KMS-11 (cell line): ENCODE measurements at regions not wholly inside any gene's neighbourhood (a gene's known extent, or its start where the extent isn't known, plus 50 kb on each side); places are given as distances from the start of the nearest gene placed in this dataset.

Source experiments
- H2AFZ ChIP-seq: fragments of 200-600 bp; sonication (generic); 2 replicates; pipeline ENCODE4 v1.6.1; 2016; ENCODE audit warnings: antibody characterized with exemption, mixed run types, low read depth
- H3K27ac ChIP-seq: fragments of 200-600 bp; sonication (generic); 2 replicates; pipeline ENCODE4 v1.6.1; 2016; ENCODE audit warnings: mild to moderate bottlenecking, mixed run types
- H3K27me3 ChIP-seq: fragments of 200-600 bp; sonication (generic); 2 replicates; pipeline ENCODE4 v1.6.1; 2017; ENCODE audit warnings: mild to moderate bottlenecking, low read depth, mixed run types, moderate library complexity; ENCODE audit not compliant: insufficient read depth
- H3K36me3 ChIP-seq: fragments of 200-600 bp; sonication (generic); 2 replicates; pipeline ENCODE4 v1.6.1; 2017; ENCODE audit warnings: mild to moderate bottlenecking, mixed run types; ENCODE audit not compliant: insufficient read depth
- H3K4me1 ChIP-seq: fragments of 200-600 bp; sonication (generic); 2 replicates; pipeline ENCODE4 v1.6.1; 2016; ENCODE audit warnings: mild to moderate bottlenecking, low read depth, mixed run types; ENCODE audit not compliant: poor library complexity, severe bottlenecking
- H3K4me2 ChIP-seq: fragments of 200-600 bp; sonication (generic); 2 replicates; pipeline ENCODE4 v1.7.0; 2016; ENCODE audit warnings: mild to moderate bottlenecking, mixed run types
- H3K4me3 ChIP-seq: fragments of 200-600 bp; sonication (generic); IDR thresholded peaks from 2 replicates; pipeline ENCODE4 v1.6.1; 2017; ENCODE audit warnings: low read depth, low read length, mixed read lengths; ENCODE audit not compliant: insufficient read depth
- H3K79me2 ChIP-seq: fragments of 200-600 bp; sonication (generic); 2 replicates; pipeline ENCODE4 v1.6.1; 2016; ENCODE audit warnings: low read depth, mixed run types; ENCODE audit not compliant: insufficient read depth
- H3K9ac ChIP-seq: fragments of 200-600 bp; sonication (generic); 2 replicates; pipeline ENCODE4 v1.6.1; 2016; ENCODE audit warnings: mild to moderate bottlenecking, mixed run types
- H4K20me1 ChIP-seq: fragments of 200-600 bp; sonication (generic); 2 replicates; pipeline ENCODE4 v1.6.1; 2016; ENCODE audit warnings: mild to moderate bottlenecking, mixed run types; ENCODE audit not compliant: insufficient read depth
- CTCF ChIP-seq: fragments of 200-600 bp; sonication (generic); conservative IDR thresholded peaks from 2 replicates; pipeline ENCODE4 v1.6.1; 2017; ENCODE audit warnings: low read depth, mild to moderate bottlenecking, antibody characterized with exemption, low read length, moderate library complexity, mixed read lengths

GRCh38 chr3:180325958-180326357 is 276.0 kb upstream of the TTC14 start:
- Histone ChIP-seq H2AFZ (no peak overlapping the region), H3K4me3 (no peak overlapping the region), H3K36me3 (no peaks in the 10 kb centered on the region), H3K4me2 (no peak overlapping the region), H3K27ac (no peak overlapping the region), H3K9ac (no peak overlapping the region), H3K4me1 (no peaks in the 10 kb centered on the region), H3K27me3 (no peaks in the 10 kb centered on the region), H4K20me1 (no peaks in the 10 kb centered on the region), H3K79me2 (no peaks in the 10 kb centered on the region)
- TF ChIP-seq CTCF: no peak

DNA sequence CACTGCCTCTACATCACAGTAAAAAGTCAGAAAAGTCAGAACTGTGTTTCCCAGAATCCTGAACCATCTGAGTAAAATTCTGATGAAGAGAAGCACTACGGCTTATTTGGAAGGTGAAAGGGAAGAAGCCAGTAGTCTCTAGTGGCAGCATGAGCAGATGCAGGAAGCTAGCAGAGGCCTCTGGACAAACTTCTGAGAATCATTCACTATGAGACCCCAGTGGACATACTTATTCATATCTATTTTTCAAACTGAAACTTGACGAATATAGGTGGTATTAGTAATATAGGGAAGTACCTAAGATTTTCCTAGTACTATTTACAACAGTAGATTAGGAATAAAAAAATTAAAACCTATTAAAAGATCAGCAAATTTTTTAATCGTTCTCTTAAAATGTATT is 272.8 kb upstream of the TTC14 start:
- Histone ChIP-seq H3K79me2 (no peaks in the 10 kb centered on the region), H3K4me1 (no peaks in the 10 kb centered on the region), H3K4me2 (no peak overlapping the region), H3K36me3 (no peaks in the 10 kb centered on the region; the same call in 1 of the 2 replicates), H3K4me3 (no peak overlapping the region), H3K27ac (no peak overlapping the region), H3K27me3 (no peaks in the 10 kb centered on the region), H4K20me1 (no peaks in the 10 kb centered on the region), H3K9ac (no peak overlapping the region), H2AFZ (no peak overlapping the region)
- no peak for TF ChIP-seq CTCF

- Histone ChIP-seq H3K4me3 (no peak overlapping the region), H3K4me1 (no peaks in the 10 kb centered on the region), H2AFZ (no peak overlapping the region), H3K79me2 (no peaks in the 10 kb centered on the region), H3K9ac (no peak overlapping the region), H3K27ac (no peak overlapping the region), H3K4me2 (no peak overlapping the region), H3K27me3 (no peaks in the 10 kb centered on the region), H4K20me1 (no peaks in the 10 kb centered on the region), H3K36me3 (no peaks in the 10 kb centered on the region; the same call in 1 of the 2 replicates)
- TF ChIP-seq CTCF: no peak
Measured at GRCh38 chr3:180329847-180330246, 272.1 kb upstream of the TTC14 start.

GRCh38 chr3:180330440-180330839 is 271.5 kb upstream of the TTC14 start:
- no peak for TF ChIP-seq CTCF
- Histone ChIP-seq H4K20me1 (no peaks in the 10 kb centered on the region), H3K27me3 (no peaks in the 10 kb centered on the region), H3K36me3 (no peaks in the 10 kb centered on the region; the same call in 1 of the 2 replicates), H2AFZ (no peak overlapping the region), H3K9ac (no peak overlapping the region), H3K79me2 (no peaks in the 10 kb centered on the region), H3K4me1 (no peaks in the 10 kb centered on the region), H3K4me3 (no peak overlapping the region), H3K27ac (no peak overlapping the region), H3K4me2 (no peak overlapping the region)

DNA sequence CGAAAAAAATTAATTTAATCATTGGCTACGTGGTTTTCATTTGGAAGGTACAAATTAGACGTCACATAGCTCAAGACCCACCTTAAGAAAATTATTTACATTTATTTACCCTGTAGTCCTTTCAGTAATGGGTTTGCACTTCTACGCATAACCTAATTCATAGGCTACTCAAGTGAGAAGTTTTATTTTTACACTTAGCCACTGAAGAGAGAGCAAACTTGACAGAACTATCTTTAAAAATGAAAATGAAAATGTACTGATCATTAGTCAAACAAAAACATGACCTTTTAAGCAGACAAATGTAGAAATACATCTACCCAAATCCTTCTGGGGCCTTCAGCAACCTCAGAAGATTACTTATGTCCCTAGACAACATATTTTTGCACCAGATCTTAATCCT is 269.4 kb upstream of the TTC14 start:
- no peak overlapping the region for H3K9ac ChIP-seq
- no peak overlapping the region for H2AFZ ChIP-seq
- TF ChIP-seq CTCF: no peak
- no peaks in the 10 kb centered on the region; the same call in 1 of the 2 replicates for H3K36me3 ChIP-seq
- H4K20me1 ChIP-seq: no peaks in the 10 kb centered on the region
- H3K27me3 ChIP-seq: no peaks in the 10 kb centered on the region
- H3K4me3 ChIP-seq: no peak overlapping the region
- H3K79me2 ChIP-seq: no peaks in the 10 kb centered on the region
- H3K27ac ChIP-seq: no peak overlapping the region
- H3K4me2 ChIP-seq: no peak overlapping the region
- H3K4me1 ChIP-seq: no peaks in the 10 kb centered on the region
